ENCODE measurements at regions not wholly inside any gene's neighbourhood (a gene's known extent, or its start where the extent isn't known, plus 50 kb on each side); places are given as distances from the start of the nearest gene placed in this dataset.

DNA sequence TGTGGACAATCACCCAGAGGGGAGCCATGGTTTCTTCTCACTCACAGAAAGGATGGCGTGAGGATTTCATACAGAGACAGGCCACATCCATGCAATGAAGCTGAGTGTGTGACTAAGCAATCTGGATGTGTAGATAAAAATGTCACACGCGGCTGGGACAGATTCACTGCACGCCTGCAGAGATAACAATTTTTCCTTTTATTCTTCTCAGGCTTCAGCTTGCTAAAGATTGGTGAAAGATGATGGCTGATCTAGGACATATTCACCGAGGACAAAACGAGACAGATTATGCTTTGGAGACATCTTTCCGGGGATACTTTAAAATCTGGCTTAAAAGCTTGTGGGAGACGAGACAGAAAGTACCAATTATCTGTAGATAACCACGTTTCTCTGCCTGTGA is 313.9 kb upstream of the TRPC7 start:
- no peak for TF ChIP-seq POLR2AphosphoS5 (IDR thresholded peaks at IDR 0.05; ENCODE audit: borderline replicate concordance, low read depth, low read length)
- no peak for TF ChIP-seq EZH2 (IDR thresholded peaks at IDR 0.05)
- no peak for TF ChIP-seq FOXP2 (optimal IDR thresholded peaks at IDR 0.05; ENCODE audit: control extremely low read depth, extremely low read length, insufficient read depth)

Measured in SK-N-MC (cell line).